ENCODE measurements at regions not wholly inside any gene's neighbourhood (a gene's known extent, or its start where the extent isn't known, plus 50 kb on each side); places are given as distances from the start of the nearest gene placed in this dataset.
"Not testable (repeated sequence)": the region's sequence is repeated elsewhere in the genome, so short reads cannot be mapped to it uniquely, and the experiment has no call there.

- Histone ChIP-seq H3K27me3 (ENCODE audit: control insufficient read depth, insufficient read depth, low read length) (no peaks in the 10 kb centered on the region), H3K4me3 (ENCODE audit: low read length) (no peak overlapping the region), H3K36me3 (ENCODE audit: control insufficient read depth, insufficient read depth, low read length) (no peaks in the 10 kb centered on the region), H3K27ac (ENCODE audit: low read length) (no peak overlapping the region), H3K4me1 (ENCODE audit: control insufficient read depth, insufficient read depth, low read length) (no peaks in the 10 kb centered on the region), H3K9me3 (ENCODE audit: control insufficient read depth, insufficient read depth, low read length) (peaks cover 9% of the 10 kb centered on the region)
- H3K9me3 Mint-ChIP-seq, result peaks cover 11 to 28% of the 10 kb centered on the region in 2 donors
- no peak overlapping the region for H3K4me3 Mint-ChIP-seq
- DNase-seq (no peak), ATAC-seq (no peak)
- no peak overlapping the region for H3K27ac Mint-ChIP-seq
- no peak for TF ChIP-seq CTCF (IDR thresholded peaks at IDR 0.05)
- H3K4me1 Mint-ChIP-seq, result no peaks in the 10 kb centered on the region
- no peaks in the 10 kb centered on the region for H3K36me3 Mint-ChIP-seq
- H3K27me3 Mint-ChIP-seq (ENCODE audit: low read depth in 2 of 2), result no peaks in the 10 kb centered on the region
- intact Hi-C loops (cut with micrococcal nuclease), result no loop called here
- WGBS (ENCODE audit: insufficient coverage), result 87% methylated on average over 16 of the region's 17 CpGs
These were observed 905.3 kb downstream of the TYW1 start for GRCh38 chr7:67901808-67902480.

GRCh38 chr7:67907792-67908191, 911.2 kb downstream of the TYW1 start:
- H3K4me3 ChIP-seq (ENCODE audit: low read length), result no peak overlapping the region
- H3K27me3 ChIP-seq (ENCODE audit: control insufficient read depth, insufficient read depth, low read length), result no peaks in the 10 kb centered on the region
- Mint-ChIP-seq H3K36me3 (no peaks in the 10 kb centered on the region), H3K4me1 (no peaks in the 10 kb centered on the region), H3K9me3 (peaks cover 8 to 21% of the 10 kb centered on the region in 2 donors), H3K27me3 (ENCODE audit: low read depth in 2 of 2) (no peaks in the 10 kb centered on the region), H3K27ac (no peak overlapping the region), H3K4me3 (no peak overlapping the region)
- H3K9me3 ChIP-seq (ENCODE audit: control insufficient read depth, insufficient read depth, low read length), result peaks cover 4% of the 10 kb centered on the region
- DNase-seq, result no peak
- no peak for TF ChIP-seq CTCF (IDR thresholded peaks at IDR 0.05)
- intact Hi-C loops (cut with micrococcal nuclease), result no loop called here
- no peaks in the 10 kb centered on the region for H3K36me3 ChIP-seq (ENCODE audit: control insufficient read depth, insufficient read depth, low read length)
- ATAC-seq, result no peak
- no peaks in the 10 kb centered on the region for H3K4me1 ChIP-seq (ENCODE audit: control insufficient read depth, insufficient read depth, low read length)
- 89% methylated on average over 5 of the region's 5 CpGs for WGBS (ENCODE audit: insufficient coverage)
- no peak overlapping the region for H3K27ac ChIP-seq (ENCODE audit: low read length)

GRCh38 chr7:67912437-67912836, 915.8 kb downstream of the TYW1 start:
- ATAC-seq (no peak), DNase-seq (no peak)
- H3K4me3 ChIP-seq (ENCODE audit: low read length), result no peak overlapping the region
- Mint-ChIP-seq H3K4me3 (no peak overlapping the region), H3K27ac (no peak overlapping the region), H3K4me1 (no peaks in the 10 kb centered on the region), H3K9me3 (peaks cover 10 to 12% of the 10 kb centered on the region in 2 donors), H3K36me3 (no peaks in the 10 kb centered on the region), H3K27me3 (ENCODE audit: low read depth in 2 of 2) (no peaks in the 10 kb centered on the region)
- no peaks in the 10 kb centered on the region for H3K36me3 ChIP-seq (ENCODE audit: control insufficient read depth, insufficient read depth, low read length)
- TF ChIP-seq CTCF (IDR thresholded peaks at IDR 0.05), result no peak
- no peaks in the 10 kb centered on the region for H3K4me1 ChIP-seq (ENCODE audit: control insufficient read depth, insufficient read depth, low read length)
- whole genome bisulfite sequencing (ENCODE audit: insufficient coverage), result 90% methylated on average over 1 of the region's 2 CpGs
- no peaks in the 10 kb centered on the region for H3K9me3 ChIP-seq (ENCODE audit: control insufficient read depth, insufficient read depth, low read length)
- intact Hi-C loops (cut with micrococcal nuclease), result no loop called here
- H3K27me3 ChIP-seq (ENCODE audit: control insufficient read depth, insufficient read depth, low read length), result no peaks in the 10 kb centered on the region
- no peak overlapping the region for H3K27ac ChIP-seq (ENCODE audit: low read length)

- intact Hi-C loops (cut with micrococcal nuclease), result no loop called here
- H3K27ac ChIP-seq (ENCODE audit: low read length), result no peak overlapping the region
- H3K9me3 Mint-ChIP-seq, result peaks cover 13 to 18% of the 10 kb centered on the region in 2 donors
These were observed 917.0 kb downstream of the TYW1 start for GRCh38 chr7:67913604-67914003.

GRCh38 chr7:67916111-67916510, 919.5 kb downstream of the TYW1 start:
- ATAC-seq; intact Hi-C loops (cut with micrococcal nuclease); H3K27me3 ChIP-seq (ENCODE audit: control insufficient read depth, insufficient read depth, low read length); H3K36me3 ChIP-seq (ENCODE audit: control insufficient read depth, insufficient read depth, low read length); H3K4me3 ChIP-seq (ENCODE audit: low read length); H3K4me1 ChIP-seq (ENCODE audit: control insufficient read depth, insufficient read depth, low read length); H3K27ac ChIP-seq (ENCODE audit: low read length); H3K4me3 Mint-ChIP-seq; H3K27me3 Mint-ChIP-seq (ENCODE audit: low read depth in 2 of 2); H3K4me1 Mint-ChIP-seq; H3K36me3 Mint-ChIP-seq; H3K27ac Mint-ChIP-seq; DNase-seq: not testable (repeated sequence)
- H3K9me3 ChIP-seq (ENCODE audit: control insufficient read depth, insufficient read depth, low read length), result peaks cover 14% of the 10 kb centered on the region
- WGBS (ENCODE audit: insufficient coverage), result 100% methylated on average over 1 of the region's 1 CpG
- H3K9me3 Mint-ChIP-seq, result peaks cover 14 to 18% of the 10 kb centered on the region in 2 donors

More at GRCh38 chr7:67913604-67914003, 917.0 kb downstream of the TYW1 start:
- Mint-ChIP-seq H3K4me1 (peaks cover 6 to 7% of the 10 kb centered on the region in 2 donors), H3K27ac (no peak overlapping the region), H3K36me3 (peaks cover 7% of the 10 kb centered on the region), H3K4me3 (no peak overlapping the region), H3K27me3 (ENCODE audit: low read depth in 2 of 2) (no peaks in the 10 kb centered on the region)
- TF ChIP-seq CTCF (IDR thresholded peaks at IDR 0.05), result no peak
- Histone ChIP-seq H3K9me3 (ENCODE audit: control insufficient read depth, insufficient read depth, low read length) (peaks cover 6% of the 10 kb centered on the region), H3K27me3 (ENCODE audit: control insufficient read depth, insufficient read depth, low read length) (no peaks in the 10 kb centered on the region), H3K4me3 (ENCODE audit: low read length) (no peak overlapping the region), H3K4me1 (ENCODE audit: control insufficient read depth, insufficient read depth, low read length) (no peaks in the 10 kb centered on the region), H3K36me3 (ENCODE audit: control insufficient read depth, insufficient read depth, low read length) (no peaks in the 10 kb centered on the region)
- ATAC-seq (no peak), DNase-seq (no peak)

Data from natural killer cell (primary cell).